Neuronal stem cell (in vitro differentiated cells): ENCODE measurements at regions not wholly inside any gene's neighbourhood (a gene's known extent, or its start where the extent isn't known, plus 50 kb on each side); places are given as distances from the start of the nearest gene placed in this dataset.

ENCODE experiments used
- DNase-seq: peaks from one replicate; pipeline ENCODE4 v3.0.0-alpha.2; 2013; ENCODE audit warnings: low spot score
- H2AFZ ChIP-seq: one replicate; pipeline ENCODE4 v1.6.1; 2013; ENCODE audit warnings: mild to moderate bottlenecking, low read length, inconsistent platforms
- H2AK5ac ChIP-seq: 2 replicates; pipeline ENCODE4 v1.6.1; 2013; ENCODE audit warnings: low read depth, mild to moderate bottlenecking, inconsistent platforms, low read length, moderate library complexity, mixed read lengths
- H2BK120ac ChIP-seq: 2 replicates; pipeline ENCODE4 v1.6.1; 2013; ENCODE audit warnings: low read depth, mild to moderate bottlenecking, inconsistent platforms, low read length, moderate library complexity, mixed read lengths
- H2BK12ac ChIP-seq: one replicate; pipeline ENCODE4 v1.6.1; 2013; ENCODE audit warnings: low read length, inconsistent platforms
- H2BK15ac ChIP-seq: 2 replicates; pipeline ENCODE4 v1.6.1; 2013; ENCODE audit warnings: mild to moderate bottlenecking, low read length, inconsistent platforms, mixed read lengths
- H2BK5ac ChIP-seq: one replicate; pipeline ENCODE4 v1.6.1; 2013; ENCODE audit warnings: inconsistent platforms, mild to moderate bottlenecking, low read length, moderate library complexity
- H3K14ac ChIP-seq: one replicate; pipeline ENCODE4 v1.6.1; 2013; ENCODE audit warnings: low read length, inconsistent platforms
- H3K18ac ChIP-seq: 2 replicates; pipeline ENCODE4 v1.6.1; 2013; ENCODE audit warnings: low read length, inconsistent platforms
- H3K23ac ChIP-seq: 2 replicates; pipeline ENCODE4 v1.6.1; 2013; ENCODE audit warnings: low read depth, mild to moderate bottlenecking, mixed read lengths, low read length, inconsistent platforms; ENCODE audit not compliant: poor library complexity
- H3K27ac ChIP-seq: replicated peaks from 3 replicates; pipeline ENCODE4 v1.5.1; 2013; ENCODE audit warnings: low read length, inconsistent platforms
- H3K27me3 ChIP-seq, 3 experiments: 2 replicates each; pipeline ENCODE4 v1.6.1; 2013; ENCODE audit warnings: low read length in 3 of 3, mild to moderate bottlenecking in 2 of 3, inconsistent platforms in 1 of 3, low read depth in 1 of 3, mixed read lengths in 1 of 3, moderate library complexity in 1 of 3; ENCODE audit not compliant: control insufficient read depth in 3 of 3, insufficient read depth in 3 of 3
- H3K36me3 ChIP-seq, 2 donors: replicated peaks in 1 of 2; 2 replicates each; pipeline ENCODE4 v1.6.1; 2013; ENCODE audit warnings: low read length in 2 of 2; ENCODE audit not compliant: control insufficient read depth in 2 of 2, insufficient read depth in 2 of 2
- H3K4ac ChIP-seq: 2 replicates; pipeline ENCODE4 v1.6.1; 2013; ENCODE audit warnings: inconsistent platforms, mild to moderate bottlenecking, low read length, moderate library complexity
- H3K4me1 ChIP-seq, 2 donors: 1 replicate in 1 of 2; 2 replicates in 1 of 2; pipeline ENCODE4 v1.6.1; 2013; ENCODE audit warnings: low read length in 2 of 2, low read depth in 1 of 2; ENCODE audit not compliant: control insufficient read depth in 2 of 2, insufficient read depth in 1 of 2
- H3K4me2 ChIP-seq: one replicate; pipeline ENCODE4 v1.6.1; 2013; ENCODE audit warnings: mild to moderate bottlenecking, low read length, inconsistent platforms; ENCODE audit not compliant: insufficient read depth, poor library complexity, severe bottlenecking
- H3K4me3 ChIP-seq, 2 donors: 2 replicates each; pipeline ENCODE4 v1.5.1; 2013; ENCODE audit warnings: low read length in 2 of 2, mild to moderate bottlenecking in 2 of 2, inconsistent platforms in 1 of 2, moderate library complexity in 1 of 2
- H3K79me1 ChIP-seq: one replicate; pipeline ENCODE4 v1.6.1; 2013; ENCODE audit warnings: low read depth, mild to moderate bottlenecking, inconsistent platforms, low read length, moderate library complexity
- H3K9ac ChIP-seq: one replicate; pipeline ENCODE4 v1.6.1; 2013; ENCODE audit warnings: mild to moderate bottlenecking, low read depth, low read length, inconsistent platforms; ENCODE audit not compliant: poor library complexity
- H3K9me3 ChIP-seq, 2 donors: replicated peaks in 1 of 2; 2 replicates each; pipeline versions ENCODE3 to v1.6.1; 2013; ENCODE audit warnings: low read length in 2 of 2, mild to moderate bottlenecking in 2 of 2, inconsistent platforms in 1 of 2, low read depth in 1 of 2, mixed read lengths in 1 of 2, moderate library complexity in 1 of 2; ENCODE audit not compliant: control insufficient read depth in 2 of 2, insufficient read depth in 1 of 2
- H4K8ac ChIP-seq: one replicate; pipeline ENCODE4 v1.6.1; 2013; ENCODE audit warnings: low read depth, mild to moderate bottlenecking, inconsistent platforms, low read length, moderate library complexity
- H4K91ac ChIP-seq: one replicate; pipeline ENCODE4 v1.6.1; 2013; ENCODE audit warnings: low read length, low read depth, mild to moderate bottlenecking, inconsistent platforms; ENCODE audit not compliant: poor library complexity
- WGBS, 2 donors: extraction: QIAGEN DNeasy Blood & Tissue Kit; methylation state at CpG; one replicate each; pipeline ENCODE4 v1.1.7; 2013; ENCODE audit warnings: missing lambda C conversion rate in 2 of 2, mixed read lengths in 1 of 2; ENCODE audit not compliant: insufficient read length in 2 of 2, insufficient replicate concordance in 1 of 2; ENCODE audit errors: extremely low coverage in 2 of 2; 5-methylcytosine and 5-hydroxymethylcytosine counted together

GRCh38 chr14:83289896-83290295, 1756.2 kb upstream of the SEL1L start:
- Histone ChIP-seq H2AK5ac (no peak overlapping the region), H2BK5ac (no peak overlapping the region), H3K14ac (no peak overlapping the region), H3K27ac (no peak overlapping the region), H3K36me3 (no peaks in the 10 kb centered on the region), H3K79me1 (no peaks in the 10 kb centered on the region), H3K27me3 (no peaks in the 10 kb centered on the region), H3K18ac (no peak overlapping the region), H2AFZ (no peak overlapping the region), H3K9me3 (no peaks in the 10 kb centered on the region), H3K4me2 (no peak overlapping the region), H3K4me1 (no peaks in the 10 kb centered on the region), H2BK120ac (no peak overlapping the region), H2BK15ac (no peak overlapping the region), H3K23ac (no peak overlapping the region), H4K91ac (no peak overlapping the region), H3K4ac (no peak overlapping the region), H2BK12ac (no peak overlapping the region), H4K8ac (no peak overlapping the region), H3K4me3 (no peak overlapping the region), H3K9ac (no peak overlapping the region)
- no CpG with 5 or more reads among the region's 1 CpG for WGBS, 2 donors
- no peak for DNase-seq

DNA sequence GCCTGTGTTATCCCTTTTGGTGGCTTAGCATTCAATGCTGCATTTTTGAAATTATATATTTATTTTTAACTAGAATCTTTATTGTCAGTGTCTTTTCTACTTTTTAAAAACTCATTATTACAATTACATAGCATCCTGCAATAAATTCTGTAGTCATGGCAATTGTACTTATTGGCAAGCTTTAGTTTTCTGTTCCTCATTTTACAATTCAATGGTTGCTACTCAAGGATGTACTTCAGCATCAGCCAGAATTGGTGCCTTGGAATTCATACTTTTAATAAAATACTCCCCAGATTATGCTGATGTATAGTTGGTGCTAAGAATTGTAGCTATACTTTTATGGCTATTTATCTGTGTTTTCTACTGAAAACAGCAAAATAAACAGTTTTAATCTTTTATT, 1756.8 kb upstream of the SEL1L start:
- Histone ChIP-seq H3K79me1 (no peaks in the 10 kb centered on the region), H4K8ac (no peak overlapping the region), H2BK120ac (no peak overlapping the region), H3K14ac (no peak overlapping the region), H2BK5ac (no peak overlapping the region), H3K27ac (no peak overlapping the region), H3K9me3 (no peaks in the 10 kb centered on the region), H3K9ac (no peak overlapping the region), H3K18ac (no peak overlapping the region), H3K23ac (no peak overlapping the region), H3K36me3 (no peaks in the 10 kb centered on the region), H3K4me1 (no peaks in the 10 kb centered on the region), H2AFZ (no peak overlapping the region), H3K4me3 (no peak overlapping the region), H2BK12ac (no peak overlapping the region), H2BK15ac (no peak overlapping the region), H4K91ac (no peak overlapping the region), H3K4me2 (no peak overlapping the region), H3K27me3 (no peaks in the 10 kb centered on the region), H2AK5ac (no peak overlapping the region), H3K4ac (no peak overlapping the region)
- DNase-seq = no peak

GRCh38 chr14:83291714-83292113, 1758.1 kb upstream of the SEL1L start:
- Histone ChIP-seq H3K27me3 (no peaks in the 10 kb centered on the region), H3K4me1 (no peaks in the 10 kb centered on the region), H3K36me3 (no peaks in the 10 kb centered on the region), H3K4me3 (no peak overlapping the region), H3K4ac (no peak overlapping the region), H3K9ac (no peak overlapping the region), H3K79me1 (no peaks in the 10 kb centered on the region), H3K27ac (no peak overlapping the region), H3K4me2 (no peak overlapping the region), H3K9me3 (no peaks in the 10 kb centered on the region), H4K91ac (no peak overlapping the region), H3K14ac (no peak overlapping the region), H2BK120ac (no peak overlapping the region), H3K18ac (no peak overlapping the region), H3K23ac (no peak overlapping the region), H2AK5ac (no peak overlapping the region), H2BK12ac (no peak overlapping the region), H2AFZ (no peak overlapping the region), H2BK5ac (no peak overlapping the region), H4K8ac (no peak overlapping the region), H2BK15ac (no peak overlapping the region)
- no CpG with 5 or more reads among the region's 1 CpG for WGBS, 2 donors
- DNase-seq = no peak

DNA sequence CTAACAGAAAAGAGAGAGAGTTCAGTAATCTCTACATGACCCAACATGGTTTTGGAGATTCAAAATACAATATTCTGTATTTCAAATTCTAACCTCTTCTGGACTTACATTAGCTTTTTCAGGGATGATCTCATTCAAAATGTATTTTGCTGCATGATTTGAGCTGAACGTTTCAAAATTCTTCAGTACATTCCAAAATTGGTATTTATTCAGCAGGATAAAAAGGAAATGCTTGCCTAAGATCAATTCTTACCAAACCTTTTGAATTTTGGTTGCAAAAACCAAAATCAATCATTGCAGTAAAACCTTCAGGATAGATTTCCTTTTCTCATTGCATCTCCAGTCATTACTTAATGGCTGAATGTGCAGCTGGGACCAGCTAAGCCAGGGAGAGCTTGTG, 1761.3 kb upstream of the SEL1L start:
- Histone ChIP-seq H2BK15ac (no peak overlapping the region), H2BK120ac (no peak overlapping the region), H3K27me3 (no peaks in the 10 kb centered on the region), H3K4me1 (no peaks in the 10 kb centered on the region), H3K4ac (no peak overlapping the region), H4K8ac (no peak overlapping the region), H3K36me3 (no peaks in the 10 kb centered on the region), H3K4me3 (no peak overlapping the region), H3K9me3 (no peaks in the 10 kb centered on the region), H3K79me1 (no peaks in the 10 kb centered on the region), H2AFZ (no peak overlapping the region), H2BK5ac (no peak overlapping the region), H3K23ac (no peak overlapping the region), H3K4me2 (no peak overlapping the region), H3K27ac (no peak overlapping the region), H3K9ac (no peak overlapping the region), H2AK5ac (no peak overlapping the region), H2BK12ac (no peak overlapping the region), H3K18ac (no peak overlapping the region), H4K91ac (no peak overlapping the region), H3K14ac (no peak overlapping the region)
- WGBS, 2 donors = no CpG with 5 or more reads among the region's 1 CpG
- no peak for DNase-seq
